ENCODE measurements at regions not wholly inside any gene's neighbourhood (a gene's known extent, or its start where the extent isn't known, plus 50 kb on each side); places are given as distances from the start of the nearest gene placed in this dataset.

- no peak for DNase-seq
These were observed 246.4 kb upstream of the PTBP2 start for GRCh38 chr1:96474985-96475743.

DNA sequence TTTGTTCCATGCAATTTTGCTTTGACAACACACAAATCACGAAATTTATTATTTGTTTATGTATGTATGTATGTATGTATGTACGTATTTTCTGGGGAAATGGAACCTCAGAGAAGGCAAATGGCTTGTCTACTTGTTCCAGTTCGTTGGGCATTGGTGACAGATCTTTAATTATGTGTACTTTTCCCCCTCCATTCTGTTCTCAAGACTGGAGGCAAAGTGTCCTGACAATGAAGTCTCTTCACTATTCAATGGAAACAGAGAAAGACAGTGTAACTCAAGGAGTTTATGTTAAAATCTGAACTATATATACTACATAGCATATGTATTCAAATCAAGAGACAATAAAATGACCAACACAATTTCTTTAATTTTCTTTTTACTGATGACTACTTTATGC lies 245.7 kb upstream of the PTBP2 start:
- no peak for DNase-seq

- DNase-seq: no peak
These were observed 243.4 kb upstream of the PTBP2 start for GRCh38 chr1:96478228-96478627.

GRCh38 chr1:96481409-96481808 lies 240.2 kb upstream of the PTBP2 start:
- no peak for DNase-seq

- no peak for DNase-seq
These were observed 239.0 kb upstream of the PTBP2 start for GRCh38 chr1:96482616-96483015.

DNA sequence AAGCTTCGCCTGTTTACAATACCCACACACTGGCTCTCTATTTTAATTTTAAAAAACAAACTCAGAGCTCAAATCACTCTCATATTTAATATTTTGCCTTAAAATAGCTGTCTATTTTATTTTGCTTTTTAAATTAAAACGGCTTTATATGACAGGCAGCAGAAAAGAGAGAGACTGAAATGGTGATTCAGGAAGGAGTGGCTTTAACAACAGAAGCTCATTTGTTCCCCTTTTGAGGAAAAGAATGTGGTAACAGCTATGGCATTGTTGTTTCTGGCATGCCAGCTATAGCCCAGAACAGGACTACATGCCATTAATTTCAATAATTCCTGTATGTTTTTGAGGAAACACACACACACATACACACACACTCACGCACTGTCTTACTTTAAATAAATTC lies 234.2 kb upstream of the PTBP2 start:
- no peak for DNase-seq

DNA sequence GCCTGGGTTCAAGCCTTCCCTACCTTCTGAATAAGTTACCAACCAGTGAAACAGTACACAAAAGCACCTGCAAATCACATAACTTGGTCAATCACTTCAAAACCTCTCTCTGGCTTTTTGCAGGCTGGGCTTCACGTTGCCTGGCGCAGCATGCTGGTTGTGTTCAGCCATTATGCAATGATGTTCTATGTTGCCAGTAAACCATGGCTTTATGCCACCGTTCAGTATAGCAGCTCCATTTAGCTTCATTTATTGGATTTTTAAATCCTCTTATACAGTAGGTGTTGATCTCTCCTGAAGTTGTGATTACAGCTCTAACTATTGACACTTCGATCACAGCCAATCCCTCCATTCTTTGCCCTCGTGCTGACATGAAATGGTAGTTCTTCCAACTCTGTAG lies 233.6 kb upstream of the PTBP2 start:
- DNase-seq: no peak

DNA sequence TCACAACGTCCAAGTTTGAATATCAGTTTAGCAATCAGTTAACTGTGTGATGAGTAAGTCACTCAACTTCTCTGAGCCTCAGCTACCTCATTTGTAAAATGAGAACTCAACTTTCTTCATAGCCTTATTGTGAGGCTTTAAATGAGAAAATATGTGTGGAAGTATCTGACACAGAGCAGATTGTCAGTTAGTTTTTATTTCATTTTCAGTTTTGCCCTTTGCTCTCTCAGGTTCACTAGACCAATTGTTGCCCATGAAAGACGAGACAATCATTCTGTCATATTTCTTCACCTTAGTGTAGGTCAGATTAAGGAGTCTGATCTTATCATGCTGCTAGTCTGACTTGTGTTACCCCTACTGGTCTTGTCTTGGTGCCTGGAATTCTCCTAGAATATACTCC lies 232.8 kb upstream of the PTBP2 start:
- DNase-seq: no peak

- no peak for DNase-seq
These were observed 229.3 kb upstream of the PTBP2 start for GRCh38 chr1:96492236-96492635.

GRCh38 chr1:96498744-96499340 lies 222.7 kb upstream of the PTBP2 start:
- DNase-seq: no peak

DNA sequence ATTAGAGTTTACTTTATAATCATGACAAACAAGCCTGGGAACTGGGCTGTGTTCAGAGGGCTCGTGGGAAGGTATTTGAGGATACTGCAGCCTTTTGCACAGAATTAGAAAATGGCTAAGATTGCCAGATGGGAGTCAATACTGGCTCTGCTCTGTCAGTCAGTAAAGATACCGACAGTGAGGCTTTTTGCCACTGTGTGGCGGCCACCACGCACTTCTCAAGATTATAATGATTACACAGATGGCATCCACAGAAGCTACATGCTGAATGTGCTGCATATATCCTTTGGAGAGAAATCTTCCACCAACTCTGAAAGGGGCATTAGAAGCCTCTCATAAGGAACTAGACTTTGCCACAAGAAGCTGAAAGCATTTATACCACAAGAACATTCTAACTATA lies 213.4 kb upstream of the PTBP2 start:
- DNase-seq: no peak

- no peak for DNase-seq
These were observed 212.2 kb upstream of the PTBP2 start for GRCh38 chr1:96509339-96509738.

- DNase-seq: no peak
These were observed 211.6 kb upstream of the PTBP2 start for GRCh38 chr1:96509951-96510350.

GRCh38 chr1:96510391-96510790 lies 211.2 kb upstream of the PTBP2 start:
- no peak for DNase-seq

DNA sequence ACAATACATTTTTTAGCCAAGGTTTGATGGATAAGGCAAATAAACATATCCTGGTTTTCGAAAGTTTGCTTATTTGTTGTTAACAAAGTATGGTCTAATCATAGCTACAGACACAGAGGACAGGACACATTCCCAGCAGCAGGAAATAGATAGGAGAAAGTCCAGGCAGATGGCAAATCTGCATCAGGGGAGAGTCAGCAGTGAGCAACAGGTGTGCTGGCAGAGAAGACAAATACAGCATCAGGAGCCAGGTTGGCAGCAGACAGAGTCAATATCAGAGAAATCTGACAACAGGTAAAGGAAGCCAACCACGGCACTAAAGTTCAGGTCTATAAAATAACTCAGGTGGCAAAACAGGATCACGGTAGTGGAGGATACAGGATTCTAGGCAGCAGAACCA lies 210.7 kb upstream of the PTBP2 start:
- DNase-seq: no peak

GRCh38 chr1:96513136-96513535 lies 208.4 kb upstream of the PTBP2 start:
- no peak for DNase-seq

- no peak for DNase-seq
These were observed 206.2 kb upstream of the PTBP2 start for GRCh38 chr1:96515430-96515829.

- no peak for DNase-seq
These were observed 205.7 kb upstream of the PTBP2 start for GRCh38 chr1:96515925-96516324.

- no peak for DNase-seq
These were observed 201.6 kb upstream of the PTBP2 start for GRCh38 chr1:96519851-96520578.

DNA sequence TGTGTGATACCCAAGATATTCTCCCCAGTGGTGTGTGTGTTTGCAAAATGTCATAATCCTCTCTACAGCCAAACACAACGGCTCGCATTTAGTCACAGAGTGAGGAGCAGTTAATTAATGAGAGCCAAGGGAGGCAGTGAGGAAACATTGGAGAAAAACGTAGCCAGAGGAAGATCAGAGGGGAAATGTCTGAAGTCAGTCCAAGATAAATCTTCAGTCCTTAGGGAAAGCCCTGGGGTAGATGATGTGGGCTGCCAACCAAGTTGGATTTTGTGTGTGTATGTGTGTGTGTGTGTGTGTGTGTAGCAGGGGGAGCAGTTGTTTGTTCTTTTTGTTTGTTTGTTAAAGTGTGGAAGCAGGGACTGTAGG lies 201.0 kb upstream of the PTBP2 start:
- no peak for DNase-seq

GRCh38 chr1:96521010-96521409 lies 200.6 kb upstream of the PTBP2 start:
- no peak for DNase-seq

GRCh38 chr1:96521994-96522760 lies 199.4 kb upstream of the PTBP2 start:
- no peak for DNase-seq

DNA sequence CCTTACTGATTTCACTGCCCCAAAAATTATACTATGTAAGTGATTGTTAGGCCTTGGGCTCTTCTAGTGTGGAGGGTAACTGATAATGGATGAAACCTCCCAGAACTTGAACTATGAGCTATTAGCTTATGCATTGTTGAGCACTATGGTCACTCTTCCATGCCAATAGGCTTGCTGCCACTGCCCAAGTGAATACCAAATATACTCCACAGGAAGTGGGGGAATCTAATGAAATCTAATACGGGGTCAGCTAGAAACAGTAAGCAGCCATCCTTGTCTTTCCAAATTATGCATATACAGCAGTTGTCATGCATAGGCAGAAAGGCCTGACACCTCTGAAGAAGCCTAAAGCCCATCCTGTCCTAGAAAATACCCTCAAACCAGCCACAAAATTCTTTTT lies 198.7 kb upstream of the PTBP2 start:
- no peak for DNase-seq

DNA sequence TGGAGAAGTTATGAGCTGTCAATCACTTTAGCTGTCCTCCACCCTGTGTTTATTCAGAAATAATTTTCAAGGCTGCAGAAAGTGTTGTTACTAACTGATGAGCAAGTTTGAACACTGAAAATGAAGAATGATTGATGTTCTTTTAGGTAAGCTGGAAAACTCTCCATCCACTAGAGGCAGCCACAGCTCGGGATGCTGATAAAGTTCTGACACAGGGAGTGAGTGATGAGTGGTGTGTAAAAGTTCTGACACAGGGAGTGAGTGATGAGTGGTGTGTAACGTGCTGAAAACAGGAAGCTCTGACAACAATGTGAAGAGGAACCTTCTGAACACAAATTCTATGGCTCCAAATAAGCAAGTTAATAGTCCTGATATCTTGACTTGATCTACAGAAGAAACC lies 197.5 kb upstream of the PTBP2 start:
- no peak for DNase-seq

Measured in NCI-H1105 (cell line).